ENCODE measurements at regions not wholly inside any gene's neighbourhood (a gene's known extent, or its start where the extent isn't known, plus 50 kb on each side); places are given as distances from the start of the nearest gene placed in this dataset.

DNA sequence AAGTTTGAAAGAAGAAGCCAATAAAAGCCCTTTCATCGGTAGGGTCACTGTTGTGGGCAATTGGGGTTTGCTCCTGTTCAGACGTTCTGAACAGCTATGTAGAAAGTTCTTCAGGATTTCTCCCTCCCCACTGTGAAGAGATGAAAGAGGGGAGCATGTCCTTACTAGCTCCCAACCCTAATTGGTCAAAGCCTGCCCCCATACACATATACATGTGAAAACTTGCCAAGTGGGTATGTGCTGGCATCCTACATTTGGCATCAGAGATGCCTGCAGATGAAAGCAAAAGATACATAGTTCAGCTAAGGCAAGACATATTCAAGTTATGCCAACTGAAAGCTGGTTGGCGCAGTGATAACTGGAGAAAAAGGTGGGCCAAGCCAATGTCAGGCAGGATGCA is 363.1 kb upstream of the DACH1 start:
- TF ChIP-seq, protein P1, sequence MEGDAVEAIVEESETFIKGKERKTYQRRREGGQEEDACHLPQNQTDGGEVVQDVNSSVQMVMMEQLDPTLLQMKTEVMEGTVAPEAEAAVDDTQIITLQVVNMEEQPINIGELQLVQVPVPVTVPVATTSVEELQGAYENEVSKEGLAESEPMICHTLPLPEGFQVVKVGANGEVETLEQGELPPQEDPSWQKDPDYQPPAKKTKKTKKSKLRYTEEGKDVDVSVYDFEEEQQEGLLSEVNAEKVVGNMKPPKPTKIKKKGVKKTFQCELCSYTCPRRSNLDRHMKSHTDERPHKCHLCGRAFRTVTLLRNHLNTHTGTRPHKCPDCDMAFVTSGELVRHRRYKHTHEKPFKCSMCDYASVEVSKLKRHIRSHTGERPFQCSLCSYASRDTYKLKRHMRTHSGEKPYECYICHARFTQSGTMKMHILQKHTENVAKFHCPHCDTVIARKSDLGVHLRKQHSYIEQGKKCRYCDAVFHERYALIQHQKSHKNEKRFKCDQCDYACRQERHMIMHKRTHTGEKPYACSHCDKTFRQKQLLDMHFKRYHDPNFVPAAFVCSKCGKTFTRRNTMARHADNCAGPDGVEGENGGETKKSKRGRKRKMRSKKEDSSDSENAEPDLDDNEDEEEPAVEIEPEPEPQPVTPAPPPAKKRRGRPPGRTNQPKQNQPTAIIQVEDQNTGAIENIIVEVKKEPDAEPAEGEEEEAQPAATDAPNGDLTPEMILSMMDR (IDR thresholded peaks at IDR 0.05 in 2 of 3, conservative IDR thresholded peaks at IDR 0.05 in 1 of 3; ENCODE audit: control insufficient read depth in 2 of 3, extremely low read depth in 1 of 3, insufficient read depth in 1 of 3, low read depth in 3 of 3, low read length in 3 of 3): no peak
- TF ChIP-seq, protein P2, sequence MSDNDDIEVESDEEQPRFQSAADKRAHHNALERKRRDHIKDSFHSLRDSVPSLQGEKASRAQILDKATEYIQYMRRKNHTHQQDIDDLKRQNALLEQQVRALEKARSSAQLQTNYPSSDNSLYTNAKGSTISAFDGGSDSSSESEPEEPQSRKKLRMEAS (IDR thresholded peaks at IDR 0.05; ENCODE audit: low read depth, low read length): no peak
- TF ChIP-seq RAD21 (IDR thresholded peaks at IDR 0.05; ENCODE audit: insufficient read depth, low read depth, low read length) (no peak), RBBP5 (conservative IDR thresholded peaks at IDR 0.05) (no peak), CHD2 (IDR thresholded peaks at IDR 0.05; ENCODE audit: borderline replicate concordance, low read depth, low read length) (no peak), EGR1 (IDR thresholded peaks at IDR 0.05; ENCODE audit: borderline replicate concordance in 1 of 2, low read depth in 2 of 2, low read length in 2 of 2) (no peak), SREBF2 (IDR thresholded peaks at IDR 0.05; ENCODE audit: low read length) (no peak), CBFB (IDR thresholded peaks at IDR 0.05; ENCODE audit: low read depth) (no peak)
- TF ChIP-seq, protein P3, sequence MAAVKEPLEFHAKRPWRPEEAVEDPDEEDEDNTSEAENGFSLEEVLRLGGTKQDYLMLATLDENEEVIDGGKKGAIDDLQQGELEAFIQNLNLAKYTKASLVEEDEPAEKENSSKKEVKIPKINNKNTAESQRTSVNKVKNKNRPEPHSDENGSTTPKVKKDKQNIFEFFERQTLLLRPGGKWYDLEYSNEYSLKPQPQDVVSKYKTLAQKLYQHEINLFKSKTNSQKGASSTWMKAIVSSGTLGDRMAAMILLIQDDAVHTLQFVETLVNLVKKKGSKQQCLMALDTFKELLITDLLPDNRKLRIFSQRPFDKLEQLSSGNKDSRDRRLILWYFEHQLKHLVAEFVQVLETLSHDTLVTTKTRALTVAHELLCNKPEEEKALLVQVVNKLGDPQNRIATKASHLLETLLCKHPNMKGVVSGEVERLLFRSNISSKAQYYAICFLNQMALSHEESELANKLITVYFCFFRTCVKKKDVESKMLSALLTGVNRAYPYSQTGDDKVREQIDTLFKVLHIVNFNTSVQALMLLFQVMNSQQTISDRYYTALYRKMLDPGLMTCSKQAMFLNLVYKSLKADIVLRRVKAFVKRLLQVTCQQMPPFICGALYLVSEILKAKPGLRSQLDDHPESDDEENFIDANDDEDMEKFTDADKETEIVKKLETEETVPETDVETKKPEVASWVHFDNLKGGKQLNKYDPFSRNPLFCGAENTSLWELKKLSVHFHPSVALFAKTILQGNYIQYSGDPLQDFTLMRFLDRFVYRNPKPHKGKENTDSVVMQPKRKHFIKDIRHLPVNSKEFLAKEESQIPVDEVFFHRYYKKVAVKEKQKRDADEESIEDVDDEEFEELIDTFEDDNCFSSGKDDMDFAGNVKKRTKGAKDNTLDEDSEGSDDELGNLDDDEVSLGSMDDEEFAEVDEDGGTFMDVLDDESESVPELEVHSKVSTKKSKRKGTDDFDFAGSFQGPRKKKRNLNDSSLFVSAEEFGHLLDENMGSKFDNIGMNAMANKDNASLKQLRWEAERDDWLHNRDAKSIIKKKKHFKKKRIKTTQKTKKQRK (IDR thresholded peaks at IDR 0.05; ENCODE audit: low read depth, low read length): no peak
- TF ChIP-seq, protein P4, sequence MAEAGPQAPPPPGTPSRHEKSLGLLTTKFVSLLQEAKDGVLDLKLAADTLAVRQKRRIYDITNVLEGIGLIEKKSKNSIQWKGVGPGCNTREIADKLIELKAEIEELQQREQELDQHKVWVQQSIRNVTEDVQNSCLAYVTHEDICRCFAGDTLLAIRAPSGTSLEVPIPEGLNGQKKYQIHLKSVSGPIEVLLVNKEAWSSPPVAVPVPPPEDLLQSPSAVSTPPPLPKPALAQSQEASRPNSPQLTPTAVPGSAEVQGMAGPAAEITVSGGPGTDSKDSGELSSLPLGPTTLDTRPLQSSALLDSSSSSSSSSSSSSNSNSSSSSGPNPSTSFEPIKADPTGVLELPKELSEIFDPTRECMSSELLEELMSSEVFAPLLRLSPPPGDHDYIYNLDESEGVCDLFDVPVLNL (IDR thresholded peaks at IDR 0.05; ENCODE audit: low read depth, low read length): no peak
